AG04450 (cell line): ENCODE measurements at regions not wholly inside any gene's neighbourhood (a gene's known extent, or its start where the extent isn't known, plus 50 kb on each side); places are given as distances from the start of the nearest gene placed in this dataset.

Experiments used
- CTCF ChIA-PET: fragments of 300-600, 350-600 bp; formaldehyde crosslinking; extraction: SDS; loops from one replicate; lab custom pipeline; 2022; ENCODE audit warnings: antibody characterized with exemption, inconsistent platforms; lab: Charles Lee
- POLR2A ChIA-PET: fragments of 350-600 bp; formaldehyde crosslinking; extraction: SDS; loops from one replicate; lab custom pipeline; 2021; ENCODE audit warnings: antibody characterized with exemption, inconsistent platforms; lab: Yijun Ruan, JAX
- DNase-seq: peaks from one replicate; pipeline ENCODE4 v3.0.0-alpha.2; 2011; ENCODE audit warnings: low read depth, low spot score
- H3K27ac ChIP-seq: one replicate; pipeline ENCODE4 v1.5.1; 2012; ENCODE audit warnings: low read depth, low read length, control low read depth
- H3K27me3 ChIP-seq: one replicate; pipeline ENCODE4 v1.6.0; 2012; ENCODE audit warnings: low read length; ENCODE audit not compliant: control insufficient read depth, insufficient read depth
- H3K4me3 ChIP-seq: 2 replicates; pipeline ENCODE4 v1.5.1; 2011; ENCODE audit warnings: mild to moderate bottlenecking, low read depth, low read length, control low read depth
- H3K9me3 ChIP-seq: 2 replicates; pipeline ENCODE4 v1.5.1; 2012; ENCODE audit warnings: low read length; ENCODE audit not compliant: control insufficient read depth, insufficient read depth
- CTCF ChIP-seq: IDR thresholded peaks from 2 replicates; pipeline ENCODE4 v1.5.1; 2011; ENCODE audit warnings: low read depth, low read length, control low read depth, inconsistent platforms

GRCh38 chr6:150299873-150300485 lies 68.8 kb upstream of the IYD start:
- H3K4me3 ChIP-seq = no peak overlapping the region
- H3K27ac ChIP-seq = no peak overlapping the region
- DNase-seq = no peak
- ChIA-PET CTCF (interaction anchor here (1.1 kb wide), 1 partner anchor 219 kb away, joined by 4 read pairs; no protein-coding TSS in a partner anchor), POLR2A (no interaction called here)
- peaks cover 4% of the 10 kb centered on the region for H3K27me3 ChIP-seq
- no peak for TF ChIP-seq CTCF
- peaks cover 19% of the 10 kb centered on the region; the same call in 1 of the 2 replicates for H3K9me3 ChIP-seq

GRCh38 chr6:150301846-150302519 lies 66.8 kb upstream of the IYD start:
- no peak overlapping the region for H3K4me3 ChIP-seq
- H3K9me3 ChIP-seq = peaks cover 7% of the 10 kb centered on the region; the same call in 1 of the 2 replicates
- ChIA-PET POLR2A (no interaction called here), CTCF (no interaction called here)
- no peak for DNase-seq
- H3K27me3 ChIP-seq = peaks cover 4% of the 10 kb centered on the region
- H3K27ac ChIP-seq = no peak overlapping the region
- no peak for TF ChIP-seq CTCF

- ChIA-PET CTCF (no interaction called here), POLR2A (no interaction called here)
- no peak for DNase-seq
- H3K4me3 ChIP-seq = no peak overlapping the region
- H3K9me3 ChIP-seq = peaks cover 2% of the 10 kb centered on the region; the same call in 1 of the 2 replicates
- TF ChIP-seq CTCF = no peak
- H3K27me3 ChIP-seq = peaks cover 4% of the 10 kb centered on the region
- no peak overlapping the region for H3K27ac ChIP-seq
Measured at GRCh38 chr6:150302520-150303176, 66.2 kb upstream of the IYD start.

- no peak for TF ChIP-seq CTCF
- CTCF ChIA-PET = no interaction called here
- POLR2A ChIA-PET = no interaction called here
- Histone ChIP-seq H3K27me3 (peaks cover 4% of the 10 kb centered on the region), H3K4me3 (no peak overlapping the region), H3K9me3 (no peaks in the 10 kb centered on the region), H3K27ac (no peak overlapping the region)
- DNase-seq = no peak
Measured at GRCh38 chr6:150303256-150303655, 65.6 kb upstream of the IYD start.

GRCh38 chr6:150304429-150304828 lies 64.4 kb upstream of the IYD start:
- no peak overlapping the region for H3K4me3 ChIP-seq
- peaks cover 4% of the 10 kb centered on the region for H3K27me3 ChIP-seq
- POLR2A ChIA-PET = no interaction called here
- no peak for DNase-seq
- no peaks in the 10 kb centered on the region for H3K9me3 ChIP-seq
- no peak overlapping the region for H3K27ac ChIP-seq
- TF ChIP-seq CTCF = no peak
- CTCF ChIA-PET = no interaction called here
